GM23338 (cell line): ENCODE measurements at regions not wholly inside any gene's neighbourhood (a gene's known extent, or its start where the extent isn't known, plus 50 kb on each side); places are given as distances from the start of the nearest gene placed in this dataset.

Experiments used
- CTCF ChIP-seq, 2 experiments: fragments of 200-600 bp in 1 of 2; sonication (generic) in 1 of 2; conservative IDR thresholded peaks; 2 replicates each; pipeline versions ENCODE4 v1.5.1 to v1.6.1; 2016 to 2017; ENCODE audit warnings: antibody characterized with exemption in 2 of 2, low read depth in 2 of 2, mild to moderate bottlenecking in 2 of 2, moderate library complexity in 1 of 2
- EZH2phosphoT487 ChIP-seq: fragments of 200-600 bp; sonication (generic); IDR thresholded peaks from one replicate; pipeline ENCODE4 v1.8.1; 2018; ENCODE audit warnings: antibody characterized with exemption; ENCODE audit not compliant: unreplicated experiment

- TF ChIP-seq CTCF (conservative IDR thresholded peaks at IDR 0.05; ENCODE audit: low read depth in 2 of 2) (no peak), EZH2phosphoT487 (no peak)
These were observed 412.5 kb downstream of the GJA1 start for GRCh38 chr6:121847806-121848522.
